Stomach (tissue), 4 donors: ENCODE measurements at regions not wholly inside any gene's neighbourhood (a gene's known extent, or its start where the extent isn't known, plus 50 kb on each side); places are given as distances from the start of the nearest gene placed in this dataset.

Source experiments
- POLR2A ChIP-seq, 4 donors: fragments of 450-650 bp; IDR thresholded peaks; one replicate each; pipeline ENCODE4 v1.6.1; 2016; ENCODE audit warnings: antibody characterized with exemption in 4 of 4, control low read depth in 2 of 4, mild to moderate bottlenecking in 1 of 4, moderate library complexity in 1 of 4
- POLR2AphosphoS5 ChIP-seq, 3 donors: sonication (generic); formaldehyde crosslinking; IDR thresholded peaks; one replicate each; pipeline ENCODE4 v1.6.1; 2016; ENCODE audit warnings: antibody characterized with exemption in 3 of 3
- TF ChIP-seq, protein P1 (sequence below), 7 experiments: fragments of 450-650 bp in 4 of 7; fragments of 200-600 bp in 3 of 7; sonication (generic) in 3 of 7; IDR thresholded peaks; one replicate each; pipeline ENCODE4 v1.5.1; 2016 to 2019; ENCODE audit warnings: antibody characterized with exemption in 7 of 7, control low read depth in 2 of 7, mild to moderate bottlenecking in 1 of 7

DNA sequence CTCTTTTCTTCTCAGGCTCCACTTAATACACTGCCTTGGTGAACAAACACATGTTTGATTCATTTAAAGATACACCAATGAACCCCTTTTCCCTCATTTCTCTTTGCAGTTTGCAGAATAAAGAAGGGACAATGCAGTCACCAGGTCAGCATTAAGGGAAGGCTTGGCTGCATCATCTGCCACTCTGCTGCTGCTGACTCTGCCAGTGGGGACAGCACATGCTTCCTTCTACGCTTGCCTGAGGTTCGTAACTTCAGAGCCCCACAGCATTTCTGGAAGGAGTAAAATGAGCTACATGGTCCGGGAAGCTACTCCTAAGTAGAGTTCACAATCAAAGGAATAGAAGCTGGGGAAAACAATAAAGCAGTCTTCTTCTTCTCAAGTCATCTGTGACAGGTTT is 178.9 kb upstream of the GATB start:
- TF ChIP-seq, protein P1, sequence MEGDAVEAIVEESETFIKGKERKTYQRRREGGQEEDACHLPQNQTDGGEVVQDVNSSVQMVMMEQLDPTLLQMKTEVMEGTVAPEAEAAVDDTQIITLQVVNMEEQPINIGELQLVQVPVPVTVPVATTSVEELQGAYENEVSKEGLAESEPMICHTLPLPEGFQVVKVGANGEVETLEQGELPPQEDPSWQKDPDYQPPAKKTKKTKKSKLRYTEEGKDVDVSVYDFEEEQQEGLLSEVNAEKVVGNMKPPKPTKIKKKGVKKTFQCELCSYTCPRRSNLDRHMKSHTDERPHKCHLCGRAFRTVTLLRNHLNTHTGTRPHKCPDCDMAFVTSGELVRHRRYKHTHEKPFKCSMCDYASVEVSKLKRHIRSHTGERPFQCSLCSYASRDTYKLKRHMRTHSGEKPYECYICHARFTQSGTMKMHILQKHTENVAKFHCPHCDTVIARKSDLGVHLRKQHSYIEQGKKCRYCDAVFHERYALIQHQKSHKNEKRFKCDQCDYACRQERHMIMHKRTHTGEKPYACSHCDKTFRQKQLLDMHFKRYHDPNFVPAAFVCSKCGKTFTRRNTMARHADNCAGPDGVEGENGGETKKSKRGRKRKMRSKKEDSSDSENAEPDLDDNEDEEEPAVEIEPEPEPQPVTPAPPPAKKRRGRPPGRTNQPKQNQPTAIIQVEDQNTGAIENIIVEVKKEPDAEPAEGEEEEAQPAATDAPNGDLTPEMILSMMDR (IDR thresholded peaks at IDR 0.05): no peak
- no peak for TF ChIP-seq POLR2AphosphoS5 (IDR thresholded peaks at IDR 0.05)
- no peak for TF ChIP-seq POLR2A (IDR thresholded peaks at IDR 0.05)
